ENCODE measurements at regions not wholly inside any gene's neighbourhood (a gene's known extent, or its start where the extent isn't known, plus 50 kb on each side); places are given as distances from the start of the nearest gene placed in this dataset.

GRCh38 chr4:102439812-102440211 lies 61.3 kb upstream of the NFKB1 start (continued):
- no peak for TF ChIP-seq U2AF1 (optimal IDR thresholded peaks at IDR 0.05; ENCODE audit: low read depth, low read length)
- TF ChIP-seq ZNF280D (CRISPR knock-in tag; IDR thresholded peaks at IDR 0.05): no peak
- no peak for TF ChIP-seq PRMT3 (CRISPR knock-in tag; IDR thresholded peaks at IDR 0.05; ENCODE audit: borderline replicate concordance, low read depth)
- TF ChIP-seq FOSL1 (CRISPR knock-in tag; IDR thresholded peaks at IDR 0.05; ENCODE audit: borderline replicate concordance): no peak
- no peak for TF ChIP-seq ZNF792 (CRISPR knock-in tag; IDR thresholded peaks at IDR 0.05)
- TF ChIP-seq ZFYVE20 (CRISPR knock-in tag; IDR thresholded peaks at IDR 0.05; ENCODE audit: borderline replicate concordance, low read depth): no peak
- TF ChIP-seq TFDP1 (CRISPR knock-in tag; IDR thresholded peaks at IDR 0.05; ENCODE audit: borderline replicate concordance): no peak
- TF ChIP-seq KAT2B (IDR thresholded peaks at IDR 0.05; ENCODE audit: borderline replicate concordance, low read depth, low read length): no peak
- no peak for TF ChIP-seq ZNF615 (CRISPR knock-in tag; IDR thresholded peaks at IDR 0.05; ENCODE audit: borderline replicate concordance)
- no peak for TF ChIP-seq HNRNPLL (IDR thresholded peaks at IDR 0.05; ENCODE audit: low read depth, low read length, poor library complexity, severe bottlenecking)
- TF ChIP-seq CBX1 (IDR thresholded peaks at IDR 0.05; ENCODE audit: low read depth): no peak
- no peak for TF ChIP-seq MAF1 (CRISPR knock-in tag; IDR thresholded peaks at IDR 0.05; ENCODE audit: borderline replicate concordance)
- TF ChIP-seq ATRX (CRISPR knock-in tag; IDR thresholded peaks at IDR 0.05; ENCODE audit: borderline replicate concordance): no peak
- no peak for TF ChIP-seq ETV5 (CRISPR knock-in tag; IDR thresholded peaks at IDR 0.05; ENCODE audit: borderline replicate concordance)
- TF ChIP-seq ZNF570 (CRISPR knock-in tag; IDR thresholded peaks at IDR 0.05; ENCODE audit: borderline replicate concordance): no peak
- TF ChIP-seq FIP1L1 (IDR thresholded peaks at IDR 0.05; ENCODE audit: borderline replicate concordance, insufficient read depth, low read depth, low read length): no peak
- no peak for TF ChIP-seq ZNF543 (CRISPR knock-in tag; IDR thresholded peaks at IDR 0.05)
- peak; percentile 66; the same call in 1 of the 2 replicates for TF ChIP-seq HMG20A (CRISPR knock-in tag; IDR thresholded peaks at IDR 0.05; ENCODE audit: borderline replicate concordance)
- TF ChIP-seq ZNF430 (CRISPR knock-in tag; IDR thresholded peaks at IDR 0.05): no peak
- TF ChIP-seq NFE2L2 (IDR thresholded peaks at IDR 0.05; ENCODE audit: low read length): peak; percentile 71
- TF ChIP-seq PBX2 (CRISPR knock-in tag; IDR thresholded peaks at IDR 0.05): no peak
- TF ChIP-seq ZNF468 (CRISPR knock-in tag; IDR thresholded peaks at IDR 0.05): no peak
- no peak for TF ChIP-seq ZNF800 (CRISPR knock-in tag; IDR thresholded peaks at IDR 0.05)
- TF ChIP-seq TOE1 (CRISPR knock-in tag; IDR thresholded peaks at IDR 0.05): no peak
- TF ChIP-seq HOXA9 (CRISPR knock-in tag; IDR thresholded peaks at IDR 0.05; ENCODE audit: borderline replicate concordance): no peak
- TF ChIP-seq ZC3H4 (CRISPR knock-in tag; IDR thresholded peaks at IDR 0.05; ENCODE audit: borderline replicate concordance): no peak

All from HepG2 (cell line).